Transverse colon (tissue), 3 donors: ENCODE measurements at regions not wholly inside any gene's neighbourhood (a gene's known extent, or its start where the extent isn't known, plus 50 kb on each side); places are given as distances from the start of the nearest gene placed in this dataset.

Experiments
- POLR2A ChIP-seq: fragments of 450-650 bp; IDR thresholded peaks from one replicate; pipeline ENCODE4 v1.6.1; 2016; ENCODE audit warnings: antibody characterized with exemption, mild to moderate bottlenecking, moderate library complexity
- TF ChIP-seq, protein P1 (sequence below), 5 experiments: fragments of 200-600 bp in 3 of 5; fragments of 450-650 bp in 2 of 5; sonication (generic) in 3 of 5; IDR thresholded peaks; 1 replicate in 2 of 5; 2 replicates in 3 of 5; pipeline ENCODE4 v1.5.1; 2016 to 2017; ENCODE audit warnings: antibody characterized with exemption in 5 of 5, inconsistent platforms in 3 of 5, mild to moderate bottlenecking in 2 of 5, moderate library complexity in 1 of 5

DNA sequence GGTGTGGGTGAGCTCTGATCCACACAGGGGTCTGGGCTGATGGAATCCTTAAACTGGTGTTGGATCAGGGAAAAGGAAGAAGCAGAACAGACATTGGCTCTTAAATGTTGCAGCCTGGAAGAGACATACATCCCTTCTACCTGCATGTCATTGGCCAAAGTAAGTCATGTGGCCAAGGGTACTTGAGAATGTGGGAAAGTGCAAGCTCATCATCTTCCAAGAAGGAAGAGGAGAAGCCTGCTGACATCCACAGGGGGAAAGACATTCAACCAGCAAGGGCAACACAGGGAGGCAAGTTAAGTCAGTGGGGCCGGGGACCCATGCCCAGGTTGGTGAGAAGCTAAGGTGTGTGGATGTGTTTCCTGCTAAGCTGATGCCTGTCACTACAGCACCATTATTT lies 272.8 kb upstream of the MKI67 start:
- TF ChIP-seq, protein P1, sequence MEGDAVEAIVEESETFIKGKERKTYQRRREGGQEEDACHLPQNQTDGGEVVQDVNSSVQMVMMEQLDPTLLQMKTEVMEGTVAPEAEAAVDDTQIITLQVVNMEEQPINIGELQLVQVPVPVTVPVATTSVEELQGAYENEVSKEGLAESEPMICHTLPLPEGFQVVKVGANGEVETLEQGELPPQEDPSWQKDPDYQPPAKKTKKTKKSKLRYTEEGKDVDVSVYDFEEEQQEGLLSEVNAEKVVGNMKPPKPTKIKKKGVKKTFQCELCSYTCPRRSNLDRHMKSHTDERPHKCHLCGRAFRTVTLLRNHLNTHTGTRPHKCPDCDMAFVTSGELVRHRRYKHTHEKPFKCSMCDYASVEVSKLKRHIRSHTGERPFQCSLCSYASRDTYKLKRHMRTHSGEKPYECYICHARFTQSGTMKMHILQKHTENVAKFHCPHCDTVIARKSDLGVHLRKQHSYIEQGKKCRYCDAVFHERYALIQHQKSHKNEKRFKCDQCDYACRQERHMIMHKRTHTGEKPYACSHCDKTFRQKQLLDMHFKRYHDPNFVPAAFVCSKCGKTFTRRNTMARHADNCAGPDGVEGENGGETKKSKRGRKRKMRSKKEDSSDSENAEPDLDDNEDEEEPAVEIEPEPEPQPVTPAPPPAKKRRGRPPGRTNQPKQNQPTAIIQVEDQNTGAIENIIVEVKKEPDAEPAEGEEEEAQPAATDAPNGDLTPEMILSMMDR (IDR thresholded peaks at IDR 0.05), result no peak
- TF ChIP-seq POLR2A, result no peak
